MM.1S (cell line): ENCODE measurements at regions not wholly inside any gene's neighbourhood (a gene's known extent, or its start where the extent isn't known, plus 50 kb on each side); places are given as distances from the start of the nearest gene placed in this dataset.

Source experiments
- DNase-seq: peaks from one replicate; pipeline ENCODE4 v3.0.0-alpha.2; 2015
- H2AFZ ChIP-seq: fragments of 300-600 bp; sonication (generic); 2 replicates; pipeline ENCODE4 v1.6.0; 2016; ENCODE audit warnings: antibody characterized with exemption, low read length
- H3F3A ChIP-seq: fragments of 300-600 bp; sonication (generic); 2 replicates; pipeline ENCODE4 v1.6.1; 2016; ENCODE audit warnings: mild to moderate bottlenecking, antibody characterized with exemption, low read length, moderate library complexity, mixed read lengths; ENCODE audit not compliant: insufficient read depth
- H3K27ac ChIP-seq: fragments of 300-600 bp; sonication (generic); 2 replicates; pipeline ENCODE4 v1.5.1; 2016; ENCODE audit warnings: mild to moderate bottlenecking, low read length
- H3K27me3 ChIP-seq: fragments of 300-600 bp; sonication (generic); replicated peaks from 2 replicates; pipeline ENCODE4 v1.6.0; 2016; ENCODE audit warnings: low read length; ENCODE audit not compliant: insufficient read depth
- H3K36me3 ChIP-seq: fragments of 300-600 bp; sonication (generic); replicated peaks from 2 replicates; pipeline ENCODE4 v1.6.1; 2016; ENCODE audit warnings: mild to moderate bottlenecking, low read length, mixed read lengths; ENCODE audit not compliant: insufficient read depth
- H3K4me1 ChIP-seq: fragments of 300-600 bp; sonication (generic); 2 replicates; pipeline ENCODE4 v1.6.1; 2016; ENCODE audit warnings: low read length, mixed read lengths
- H3K4me2 ChIP-seq: fragments of 300-600 bp; sonication (generic); 2 replicates; pipeline ENCODE4 v1.6.0; 2016; ENCODE audit warnings: low read depth, low read length
- H3K4me3 ChIP-seq: fragments of 300-600 bp; sonication (generic); 2 replicates; pipeline ENCODE4 v1.5.1; 2016; ENCODE audit warnings: low read length, mixed read lengths
- H3K79me2 ChIP-seq: fragments of 300-600 bp; sonication (generic); 2 replicates; pipeline ENCODE4 v1.6.1; 2016; ENCODE audit warnings: mixed run types, low read length, mixed read lengths
- H3K9ac ChIP-seq: fragments of 300-600 bp; sonication (generic); 2 replicates; pipeline ENCODE4 v1.6.1; 2016; ENCODE audit warnings: low read length, mixed read lengths
- H3K9me2 ChIP-seq: fragments of 300-600 bp; sonication (generic); replicated peaks from 2 replicates; pipeline ENCODE4 v1.6.1; 2016; ENCODE audit warnings: mild to moderate bottlenecking, low read length, mixed read lengths; ENCODE audit not compliant: insufficient read depth
- H3K9me3 ChIP-seq: fragments of 300-600 bp; sonication (generic); replicated peaks from 2 replicates; pipeline ENCODE4 v1.6.1; 2016; ENCODE audit warnings: mild to moderate bottlenecking, low read length, mixed read lengths; ENCODE audit not compliant: insufficient read depth
- H4K20me1 ChIP-seq: fragments of 300-600 bp; sonication (generic); 2 replicates; pipeline ENCODE4 v1.6.1; 2016; ENCODE audit warnings: mild to moderate bottlenecking, low read length, moderate library complexity, mixed read lengths; ENCODE audit not compliant: insufficient read depth
- EZH2 ChIP-seq: fragments of 300-600 bp; sonication (generic); optimal IDR thresholded peaks from 2 replicates; pipeline ENCODE3; 2017; ENCODE audit warnings: low read depth, mild to moderate bottlenecking, antibody characterized with exemption, low read length, mixed read lengths
- EZH2phosphoT487 ChIP-seq: fragments of 300-600 bp; sonication (generic); IDR thresholded peaks from 2 replicates; pipeline ENCODE4 v1.6.1; 2018; ENCODE audit warnings: antibody characterized with exemption, low read length
- TF ChIP-seq, protein P1 (sequence below): fragments of 300-600 bp; sonication (generic); IDR thresholded peaks from 2 replicates; pipeline ENCODE4 v1.5.1; 2016; ENCODE audit warnings: antibody characterized with exemption, low read length, mixed read lengths

DNA sequence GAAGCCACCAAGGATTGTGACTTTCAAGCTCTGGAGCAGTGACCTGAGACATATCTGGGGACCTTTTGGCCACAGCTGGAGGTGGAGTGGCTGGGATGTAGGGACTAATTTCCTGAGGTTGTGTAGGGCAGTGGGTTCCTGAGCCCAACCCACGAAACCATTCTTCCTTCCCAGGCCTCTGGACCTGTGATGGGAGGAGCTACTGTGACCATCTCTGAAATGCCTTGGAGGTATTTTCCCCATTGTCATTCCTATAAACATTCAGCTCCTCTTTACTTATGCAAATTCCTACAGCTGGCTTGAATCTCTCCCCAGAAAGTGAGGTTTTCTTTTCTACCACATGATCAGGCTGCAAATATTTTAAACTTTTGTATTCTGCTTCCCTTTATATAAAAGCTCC is 172.6 kb downstream of the TUSC1 start:
- TF ChIP-seq, protein P1, sequence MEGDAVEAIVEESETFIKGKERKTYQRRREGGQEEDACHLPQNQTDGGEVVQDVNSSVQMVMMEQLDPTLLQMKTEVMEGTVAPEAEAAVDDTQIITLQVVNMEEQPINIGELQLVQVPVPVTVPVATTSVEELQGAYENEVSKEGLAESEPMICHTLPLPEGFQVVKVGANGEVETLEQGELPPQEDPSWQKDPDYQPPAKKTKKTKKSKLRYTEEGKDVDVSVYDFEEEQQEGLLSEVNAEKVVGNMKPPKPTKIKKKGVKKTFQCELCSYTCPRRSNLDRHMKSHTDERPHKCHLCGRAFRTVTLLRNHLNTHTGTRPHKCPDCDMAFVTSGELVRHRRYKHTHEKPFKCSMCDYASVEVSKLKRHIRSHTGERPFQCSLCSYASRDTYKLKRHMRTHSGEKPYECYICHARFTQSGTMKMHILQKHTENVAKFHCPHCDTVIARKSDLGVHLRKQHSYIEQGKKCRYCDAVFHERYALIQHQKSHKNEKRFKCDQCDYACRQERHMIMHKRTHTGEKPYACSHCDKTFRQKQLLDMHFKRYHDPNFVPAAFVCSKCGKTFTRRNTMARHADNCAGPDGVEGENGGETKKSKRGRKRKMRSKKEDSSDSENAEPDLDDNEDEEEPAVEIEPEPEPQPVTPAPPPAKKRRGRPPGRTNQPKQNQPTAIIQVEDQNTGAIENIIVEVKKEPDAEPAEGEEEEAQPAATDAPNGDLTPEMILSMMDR: no peak
- no peak for TF ChIP-seq EZH2
- no peak for TF ChIP-seq EZH2phosphoT487
- H3K36me3 ChIP-seq: no peaks in the 10 kb centered on the region
- H3K9me2 ChIP-seq: no peaks in the 10 kb centered on the region
- H3K9ac ChIP-seq: no peak overlapping the region
- H3K27ac ChIP-seq: no peak overlapping the region
- H3K4me2 ChIP-seq: no peak overlapping the region
- no peak overlapping the region for H3K4me3 ChIP-seq
- no peaks in the 10 kb centered on the region for H4K20me1 ChIP-seq
- no peaks in the 10 kb centered on the region for H3K79me2 ChIP-seq
- no peaks in the 10 kb centered on the region for H3K4me1 ChIP-seq
- no peaks in the 10 kb centered on the region for H3K27me3 ChIP-seq
- H3F3A ChIP-seq: no peaks in the 10 kb centered on the region
- DNase-seq: no peak
- no peak overlapping the region for H2AFZ ChIP-seq
- H3K9me3 ChIP-seq: no peaks in the 10 kb centered on the region

DNA sequence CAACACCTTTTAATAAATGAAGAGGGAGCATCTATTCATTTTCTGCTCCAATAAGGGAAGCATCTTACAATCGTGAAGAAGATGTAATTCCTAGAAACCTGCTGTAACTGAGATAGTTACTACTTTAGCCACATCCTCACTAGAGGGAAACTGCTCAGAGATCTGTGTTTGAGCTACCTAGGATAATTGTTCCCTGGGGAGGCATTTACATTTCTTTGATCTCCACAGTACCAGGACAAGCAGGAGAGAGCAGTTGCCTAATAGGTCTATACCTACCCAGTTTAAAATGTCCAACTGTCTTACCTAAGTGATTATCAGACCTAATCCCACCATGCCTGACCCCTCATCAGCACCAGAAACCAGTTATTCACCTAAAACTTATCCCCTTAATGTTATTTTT is 196.9 kb downstream of the TUSC1 start:
- no peak for DNase-seq
- H3K4me2 ChIP-seq: no peak overlapping the region
- no peaks in the 10 kb centered on the region for H3K9me2 ChIP-seq
- no peak for TF ChIP-seq EZH2
- TF ChIP-seq, protein P1: no peak
- no peak for TF ChIP-seq EZH2phosphoT487
- no peak overlapping the region for H3K27ac ChIP-seq
- H3K27me3 ChIP-seq: no peaks in the 10 kb centered on the region
- H3K36me3 ChIP-seq: no peaks in the 10 kb centered on the region
- H4K20me1 ChIP-seq: no peaks in the 10 kb centered on the region
- H3F3A ChIP-seq: no peaks in the 10 kb centered on the region
- no peak overlapping the region for H3K9ac ChIP-seq
- no peak overlapping the region for H2AFZ ChIP-seq
- H3K9me3 ChIP-seq: no peaks in the 10 kb centered on the region
- H3K79me2 ChIP-seq: no peaks in the 10 kb centered on the region
- no peaks in the 10 kb centered on the region for H3K4me1 ChIP-seq
- H3K4me3 ChIP-seq: no peak overlapping the region

DNA sequence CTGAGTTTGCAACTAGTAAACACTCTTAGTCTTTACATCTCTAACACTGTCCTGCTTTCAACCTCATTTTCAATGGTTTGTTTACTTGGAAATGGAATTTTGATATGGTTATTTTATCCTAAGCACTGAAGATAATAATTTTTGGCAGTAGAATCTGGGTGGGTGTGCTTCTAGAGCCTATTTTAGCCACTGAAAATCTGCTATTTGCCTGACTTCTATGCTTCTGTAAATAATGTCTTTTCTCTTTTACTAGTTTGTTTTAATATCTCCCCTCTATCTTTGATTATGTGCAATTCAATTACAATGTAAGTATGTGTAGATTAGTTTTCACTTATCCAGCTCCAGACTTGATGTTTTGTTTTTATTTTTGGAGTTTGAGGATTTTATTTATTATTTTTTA is 197.5 kb downstream of the TUSC1 start:
- no peak overlapping the region for H3K9ac ChIP-seq
- H4K20me1 ChIP-seq: no peaks in the 10 kb centered on the region
- H2AFZ ChIP-seq: no peak overlapping the region
- H3F3A ChIP-seq: no peaks in the 10 kb centered on the region
- no peak overlapping the region for H3K4me3 ChIP-seq
- no peak overlapping the region for H3K4me2 ChIP-seq
- no peaks in the 10 kb centered on the region for H3K36me3 ChIP-seq
- no peaks in the 10 kb centered on the region for H3K4me1 ChIP-seq
- H3K9me2 ChIP-seq: no peaks in the 10 kb centered on the region
- no peak overlapping the region for H3K27ac ChIP-seq
- no peak for TF ChIP-seq EZH2phosphoT487
- H3K9me3 ChIP-seq: no peaks in the 10 kb centered on the region
- H3K27me3 ChIP-seq: no peaks in the 10 kb centered on the region
- DNase-seq: no peak
- H3K79me2 ChIP-seq: no peaks in the 10 kb centered on the region

DNA sequence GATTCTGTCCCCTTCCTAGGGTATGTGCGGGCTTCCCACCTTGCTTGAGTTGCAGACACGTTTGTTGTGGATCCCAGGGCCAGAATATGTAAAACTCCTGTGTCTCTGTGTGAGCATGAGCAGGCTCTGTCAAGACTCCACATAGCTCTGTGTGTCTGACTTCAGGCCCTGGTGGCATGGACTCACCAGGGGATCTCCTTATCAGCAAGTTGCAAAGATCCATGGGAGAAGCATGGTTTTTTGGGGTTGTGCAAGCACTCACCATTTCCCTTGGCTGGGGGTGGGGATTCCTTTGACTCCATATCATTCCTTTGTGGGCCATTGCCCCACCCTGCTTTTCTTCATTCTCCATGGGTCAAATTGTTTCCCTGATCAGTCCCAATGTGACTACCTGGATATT is 205.6 kb downstream of the TUSC1 start:
- no peak overlapping the region for H2AFZ ChIP-seq
- no peaks in the 10 kb centered on the region for H3K9me3 ChIP-seq
- TF ChIP-seq EZH2phosphoT487 (no peak), EZH2 (no peak)
- TF ChIP-seq, protein P1: no peak
- no peaks in the 10 kb centered on the region for H3K27me3 ChIP-seq
- DNase-seq: no peak
- no peaks in the 10 kb centered on the region for H3K9me2 ChIP-seq
- H3F3A ChIP-seq: no peaks in the 10 kb centered on the region
- no peaks in the 10 kb centered on the region for H4K20me1 ChIP-seq
- no peaks in the 10 kb centered on the region for H3K79me2 ChIP-seq
- H3K4me2 ChIP-seq: no peak overlapping the region
- H3K27ac ChIP-seq: no peak overlapping the region
- H3K9ac ChIP-seq: no peak overlapping the region
- no peaks in the 10 kb centered on the region for H3K36me3 ChIP-seq
- H3K4me3 ChIP-seq: no peak overlapping the region
- no peaks in the 10 kb centered on the region for H3K4me1 ChIP-seq
